DMS79 treated with DMSO at 0.1 percent for 48 hours (cell line): ENCODE measurements at regions not wholly inside any gene's neighbourhood (a gene's known extent, or its start where the extent isn't known, plus 50 kb on each side); places are given as distances from the start of the nearest gene placed in this dataset.
"Not testable (repeated sequence)": the region's sequence is repeated elsewhere in the genome, so short reads cannot be mapped to it uniquely, and the experiment has no call there.

ENCODE experiments used
- DNase-seq: peaks from one replicate; lab custom pipeline; 2025; lab: John Stamatoyannopoulos, UW

GRCh38 chr4:28827866-28828265, 1892.3 kb upstream of the PCDH7 start:
- DNase-seq = no peak

GRCh38 chr4:28831867-28832266, 1888.3 kb upstream of the PCDH7 start:
- no peak for DNase-seq

GRCh38 chr4:28832444-28832843, 1887.7 kb upstream of the PCDH7 start:
- no peak for DNase-seq

- DNase-seq = no peak
Measured at GRCh38 chr4:28834120-28834519, 1886.0 kb upstream of the PCDH7 start.

- DNase-seq = no peak
Measured at GRCh38 chr4:28835501-28835900, 1884.7 kb upstream of the PCDH7 start.

GRCh38 chr4:28842271-28842670, 1877.9 kb upstream of the PCDH7 start:
- no peak for DNase-seq

DNA sequence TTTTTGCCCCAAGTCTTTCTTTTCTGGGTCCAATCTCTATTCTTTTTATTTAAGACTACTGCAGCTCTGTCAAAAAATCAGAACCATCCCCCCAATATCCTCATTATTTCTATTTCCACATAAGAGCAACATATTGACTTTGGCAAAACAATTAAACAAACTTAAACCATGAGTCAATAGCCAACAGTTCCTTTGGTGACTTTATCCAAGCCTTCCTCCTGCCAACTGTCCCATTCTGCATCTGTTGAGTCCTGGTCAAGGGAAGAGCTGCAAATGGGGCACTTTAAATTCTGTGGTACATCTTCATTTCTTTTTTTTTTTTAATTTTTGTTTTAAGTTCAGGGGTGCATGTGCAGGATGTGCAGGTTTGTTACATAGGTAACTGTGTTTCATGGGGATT, 1875.0 kb upstream of the PCDH7 start:
- DNase-seq = no peak

DNA sequence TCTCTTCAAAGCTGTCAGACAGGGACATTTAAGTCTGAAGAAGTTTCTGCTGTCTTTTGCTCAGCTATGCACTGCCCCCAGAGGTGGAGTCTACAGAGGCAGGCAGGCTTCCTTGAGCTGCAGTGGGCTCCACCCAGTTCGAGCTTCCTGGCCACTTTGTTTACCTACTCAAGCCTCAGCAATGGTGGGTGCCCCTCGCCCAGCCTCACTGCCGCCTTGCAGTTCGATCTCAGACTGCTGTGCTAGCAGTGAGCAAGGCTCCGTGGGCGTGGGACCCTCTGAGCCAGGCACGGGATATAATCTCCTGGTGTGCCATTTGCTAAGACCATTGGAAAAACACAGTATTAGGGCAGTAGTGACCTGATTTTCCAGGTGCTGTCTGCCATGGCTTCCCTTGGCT, 1863.1 kb upstream of the PCDH7 start:
- DNase-seq = not testable (repeated sequence)

- DNase-seq = no peak
Measured at GRCh38 chr4:28868841-28869240, 1851.3 kb upstream of the PCDH7 start.

DNA sequence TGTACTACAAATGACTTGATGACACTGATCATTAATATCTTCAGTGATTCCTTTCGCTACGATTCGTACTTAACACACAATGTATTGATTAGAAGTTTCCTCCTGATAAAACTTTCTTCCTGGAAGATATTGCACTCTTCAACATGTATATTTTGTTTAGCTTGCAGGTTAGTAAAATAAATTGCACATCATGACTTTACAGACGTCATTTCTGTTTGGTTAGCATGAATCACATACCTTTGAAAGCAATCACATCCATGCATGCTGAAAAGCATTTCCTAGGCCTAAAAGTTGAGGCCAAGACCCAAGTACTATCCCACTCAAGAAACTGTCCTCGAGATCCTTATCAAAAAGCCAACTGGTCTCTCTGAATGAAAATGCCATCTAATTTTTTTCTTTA, 1841.0 kb upstream of the PCDH7 start:
- DNase-seq = no peak

DNA sequence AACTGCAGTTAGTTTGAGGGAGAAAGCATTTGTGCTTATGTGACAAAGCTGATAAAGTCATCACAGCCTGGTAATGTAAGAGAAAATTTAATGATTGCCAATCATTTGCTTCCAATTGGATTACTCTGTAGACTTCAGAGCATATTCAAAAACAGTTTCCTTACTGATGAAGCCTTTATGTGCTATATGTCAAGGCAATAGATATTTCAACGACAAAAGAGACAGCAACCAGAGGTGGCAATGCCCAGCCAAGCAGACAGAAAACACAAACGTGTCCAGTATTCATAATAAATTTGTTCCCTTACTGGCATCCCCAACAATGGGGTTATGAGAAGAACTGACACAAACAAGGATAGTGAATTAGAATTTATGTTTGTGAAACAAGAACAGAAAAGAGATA, 1840.3 kb upstream of the PCDH7 start:
- no peak for DNase-seq

DNA sequence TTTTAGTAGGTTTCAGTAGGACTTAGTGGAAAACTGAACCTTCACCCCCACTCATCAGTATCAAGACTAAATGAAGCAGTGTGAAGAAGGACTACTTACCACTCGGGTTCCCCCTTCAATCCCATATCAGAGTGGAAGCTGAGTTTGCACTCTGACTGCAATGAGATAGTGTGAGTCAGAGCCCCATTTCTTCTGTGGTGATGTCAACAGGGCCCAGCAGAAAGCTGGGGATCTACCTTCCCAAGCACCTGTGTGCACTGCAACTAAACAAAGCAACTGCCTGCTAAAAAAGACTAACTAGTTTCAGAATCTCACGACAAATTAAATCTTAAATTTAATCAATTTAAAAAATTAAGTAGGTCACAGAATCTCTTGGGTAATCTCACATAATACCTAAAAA, 1837.0 kb upstream of the PCDH7 start:
- DNase-seq = no peak

DNA sequence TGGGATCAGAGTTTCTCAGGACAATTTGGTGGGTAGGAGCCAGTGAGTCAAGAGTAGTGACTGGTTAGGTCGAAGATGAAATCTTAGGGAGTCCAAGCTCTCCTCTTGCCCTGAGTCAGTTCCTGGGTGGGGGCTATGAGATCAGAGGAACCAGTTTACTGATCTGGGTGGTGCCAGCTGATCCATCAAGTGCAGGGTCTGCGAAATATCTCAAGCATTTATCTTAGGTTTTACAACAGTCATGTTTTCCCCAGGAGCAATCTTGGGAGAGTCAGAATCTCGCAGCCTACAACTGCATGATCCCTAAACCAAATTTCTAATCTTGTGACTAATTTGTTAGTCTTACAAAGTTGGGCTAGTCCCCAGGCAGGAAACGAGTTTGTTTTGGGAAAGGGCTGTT, 1833.2 kb upstream of the PCDH7 start:
- DNase-seq = no peak

DNA sequence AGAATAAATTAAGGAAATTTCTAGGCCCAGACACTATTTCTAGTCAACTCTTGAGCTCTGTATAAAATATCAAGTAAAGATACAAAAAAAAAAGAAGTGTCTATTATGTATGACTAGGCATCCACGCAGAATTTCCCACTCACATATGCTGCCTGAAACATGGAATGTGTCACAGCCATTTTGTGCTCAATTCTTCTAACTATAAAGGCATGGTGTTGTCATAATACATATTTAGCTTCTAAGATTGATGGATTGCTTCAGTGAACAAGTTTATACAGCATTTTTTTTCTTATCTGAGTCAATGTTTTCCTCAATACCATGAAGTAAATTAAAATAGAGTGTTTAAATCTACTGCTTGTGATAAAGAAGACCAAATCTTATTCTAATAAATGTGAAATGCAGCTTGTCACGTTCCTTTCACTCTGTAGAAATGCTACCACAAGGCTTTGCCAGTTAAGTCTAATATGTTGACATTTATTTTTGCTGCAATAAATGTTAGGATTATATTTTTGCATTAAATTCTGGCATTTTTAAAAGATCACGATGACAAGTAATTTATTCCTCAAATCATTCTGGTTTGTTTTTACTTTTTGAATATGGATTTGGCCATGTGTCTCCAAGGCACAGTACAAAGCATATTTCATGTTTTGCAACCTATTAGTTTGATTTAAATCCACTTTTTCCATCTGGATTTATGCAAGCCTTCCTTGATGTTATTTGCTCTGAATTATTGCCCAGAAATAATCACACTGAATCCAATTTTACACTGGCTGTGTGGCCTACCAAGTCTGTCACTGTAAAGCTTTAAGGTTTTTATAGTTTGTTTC, 1829.0 kb upstream of the PCDH7 start:
- no peak for DNase-seq

DNA sequence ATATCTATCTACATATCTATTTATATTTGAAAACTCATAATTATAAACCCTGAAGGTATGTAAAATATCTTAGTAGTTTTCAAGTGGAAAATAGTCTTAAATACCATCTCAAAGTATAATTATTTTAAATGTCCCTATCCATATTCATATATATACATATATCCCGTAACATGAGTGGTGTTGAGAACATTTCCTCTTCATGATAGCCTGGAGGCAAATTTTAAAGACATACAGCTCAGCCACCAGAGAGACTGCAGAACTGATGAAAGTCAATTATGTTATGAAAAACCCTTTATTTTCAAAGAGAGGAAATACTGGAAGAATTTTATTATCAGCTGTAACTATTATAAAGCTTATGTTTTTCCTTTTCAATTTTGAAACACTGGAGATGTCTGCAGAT, 1806.7 kb upstream of the PCDH7 start:
- DNase-seq = no peak

- DNase-seq = no peak
Measured at GRCh38 chr4:28916585-28916984, 1803.6 kb upstream of the PCDH7 start.

GRCh38 chr4:28918871-28919270, 1801.3 kb upstream of the PCDH7 start:
- no peak for DNase-seq

DNA sequence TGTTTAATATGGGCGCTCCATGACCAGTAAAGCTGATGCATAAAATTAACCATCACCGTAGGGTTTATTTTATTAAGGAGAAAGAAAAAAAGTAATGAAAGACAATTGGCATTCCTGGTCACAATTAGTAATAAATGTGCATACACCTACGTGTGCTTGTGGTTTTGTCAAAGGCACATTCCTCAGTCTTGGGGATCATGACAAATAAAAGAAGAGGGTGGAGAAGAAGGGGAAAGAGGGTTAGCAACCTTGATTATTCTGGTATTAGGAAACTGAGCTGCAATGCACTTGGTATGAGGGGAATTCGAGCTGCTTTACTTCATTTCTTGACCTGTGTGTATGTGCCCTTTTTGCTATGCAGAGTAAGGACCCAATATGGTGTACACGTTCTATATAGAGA, 1798.3 kb upstream of the PCDH7 start:
- no peak for DNase-seq

DNA sequence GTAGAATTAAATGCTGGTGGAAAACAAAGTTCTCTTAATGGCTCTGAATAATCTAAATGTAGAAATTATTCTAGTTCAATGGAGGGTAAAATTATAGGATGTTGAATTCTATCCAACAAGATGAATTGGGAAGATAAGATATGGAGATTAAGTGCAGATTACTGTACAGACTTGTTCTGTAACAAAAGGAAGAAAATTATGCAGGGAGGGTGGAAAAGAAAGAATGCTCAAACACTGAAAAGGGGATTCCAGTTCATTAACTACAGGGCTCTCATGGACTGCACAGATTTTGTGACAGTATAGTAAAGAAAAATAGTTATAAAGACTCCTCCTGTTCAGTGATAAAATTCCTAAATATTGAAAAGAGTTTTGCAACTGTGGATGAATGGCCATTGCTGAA, 1794.0 kb upstream of the PCDH7 start:
- DNase-seq = no peak

GRCh38 chr4:28942631-28943030, 1777.5 kb upstream of the PCDH7 start:
- DNase-seq = no peak

DNA sequence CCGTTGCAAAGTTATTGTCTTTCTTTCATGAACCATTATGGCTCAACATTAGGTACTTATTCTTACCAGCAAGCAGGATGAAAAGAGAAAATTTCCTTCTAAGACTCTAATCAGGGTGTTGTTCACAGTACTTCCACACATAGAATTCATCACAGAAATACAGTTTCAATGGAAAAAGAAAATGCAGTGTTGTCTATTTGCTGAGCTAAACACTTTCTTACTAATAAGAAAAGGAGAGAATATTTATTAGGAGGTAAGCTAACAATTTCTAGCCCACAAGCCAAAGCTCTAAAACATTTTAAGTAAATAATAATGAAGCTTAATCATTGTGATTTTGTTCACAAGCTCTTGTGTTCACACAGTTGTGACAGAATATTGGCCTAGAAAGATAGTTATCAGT, 1772.8 kb upstream of the PCDH7 start:
- DNase-seq = no peak

DNA sequence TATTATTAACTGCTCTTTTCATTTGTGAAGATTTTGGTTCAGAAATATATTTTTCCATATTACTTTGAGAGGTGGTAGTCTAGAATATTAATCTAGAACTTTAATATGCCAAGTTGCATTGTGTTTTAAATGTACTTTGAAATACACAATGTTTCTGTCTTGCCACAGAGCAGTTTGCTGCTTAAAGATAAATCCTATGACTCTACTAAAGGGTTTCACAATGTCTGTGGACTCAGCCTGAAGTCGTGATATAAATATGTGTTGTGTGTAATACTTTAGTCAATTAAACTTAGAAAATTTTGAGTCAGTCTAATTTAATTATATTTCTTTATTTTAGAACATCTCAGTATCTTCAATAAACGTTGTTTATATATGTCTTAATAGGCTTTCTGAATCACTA, 1771.7 kb upstream of the PCDH7 start:
- no peak for DNase-seq

- no peak for DNase-seq
Measured at GRCh38 chr4:28966982-28967381, 1753.2 kb upstream of the PCDH7 start.

GRCh38 chr4:28973587-28974350, 1746.4 kb upstream of the PCDH7 start:
- DNase-seq = no peak
